Neuronal stem cell (in vitro differentiated cells): ENCODE measurements at regions not wholly inside any gene's neighbourhood (a gene's known extent, or its start where the extent isn't known, plus 50 kb on each side); places are given as distances from the start of the nearest gene placed in this dataset.

ENCODE experiments used
- DNase-seq: peaks from one replicate; pipeline ENCODE4 v3.0.0-alpha.2; 2013; ENCODE audit warnings: low spot score
- H2AFZ ChIP-seq: one replicate; pipeline ENCODE4 v1.6.1; 2013; ENCODE audit warnings: mild to moderate bottlenecking, low read length, inconsistent platforms
- H2AK5ac ChIP-seq: 2 replicates; pipeline ENCODE4 v1.6.1; 2013; ENCODE audit warnings: low read depth, mild to moderate bottlenecking, inconsistent platforms, low read length, moderate library complexity, mixed read lengths
- H2BK120ac ChIP-seq: 2 replicates; pipeline ENCODE4 v1.6.1; 2013; ENCODE audit warnings: low read depth, mild to moderate bottlenecking, inconsistent platforms, low read length, moderate library complexity, mixed read lengths
- H2BK12ac ChIP-seq: one replicate; pipeline ENCODE4 v1.6.1; 2013; ENCODE audit warnings: low read length, inconsistent platforms
- H2BK15ac ChIP-seq: 2 replicates; pipeline ENCODE4 v1.6.1; 2013; ENCODE audit warnings: mild to moderate bottlenecking, low read length, inconsistent platforms, mixed read lengths
- H2BK5ac ChIP-seq: one replicate; pipeline ENCODE4 v1.6.1; 2013; ENCODE audit warnings: inconsistent platforms, mild to moderate bottlenecking, low read length, moderate library complexity
- H3K14ac ChIP-seq: one replicate; pipeline ENCODE4 v1.6.1; 2013; ENCODE audit warnings: low read length, inconsistent platforms
- H3K18ac ChIP-seq: 2 replicates; pipeline ENCODE4 v1.6.1; 2013; ENCODE audit warnings: low read length, inconsistent platforms
- H3K23ac ChIP-seq: 2 replicates; pipeline ENCODE4 v1.6.1; 2013; ENCODE audit warnings: low read depth, mild to moderate bottlenecking, mixed read lengths, low read length, inconsistent platforms; ENCODE audit not compliant: poor library complexity
- H3K27ac ChIP-seq: replicated peaks from 3 replicates; pipeline ENCODE4 v1.5.1; 2013; ENCODE audit warnings: low read length, inconsistent platforms
- H3K27me3 ChIP-seq, 3 experiments: 2 replicates each; pipeline ENCODE4 v1.6.1; 2013; ENCODE audit warnings: low read length in 3 of 3, mild to moderate bottlenecking in 2 of 3, inconsistent platforms in 1 of 3, low read depth in 1 of 3, mixed read lengths in 1 of 3, moderate library complexity in 1 of 3; ENCODE audit not compliant: control insufficient read depth in 3 of 3, insufficient read depth in 3 of 3
- H3K36me3 ChIP-seq, 2 donors: replicated peaks in 1 of 2; 2 replicates each; pipeline ENCODE4 v1.6.1; 2013; ENCODE audit warnings: low read length in 2 of 2; ENCODE audit not compliant: control insufficient read depth in 2 of 2, insufficient read depth in 2 of 2
- H3K4ac ChIP-seq: 2 replicates; pipeline ENCODE4 v1.6.1; 2013; ENCODE audit warnings: inconsistent platforms, mild to moderate bottlenecking, low read length, moderate library complexity
- H3K4me1 ChIP-seq, 2 donors: 1 replicate in 1 of 2; 2 replicates in 1 of 2; pipeline ENCODE4 v1.6.1; 2013; ENCODE audit warnings: low read length in 2 of 2, low read depth in 1 of 2; ENCODE audit not compliant: control insufficient read depth in 2 of 2, insufficient read depth in 1 of 2
- H3K4me2 ChIP-seq: one replicate; pipeline ENCODE4 v1.6.1; 2013; ENCODE audit warnings: mild to moderate bottlenecking, low read length, inconsistent platforms; ENCODE audit not compliant: insufficient read depth, poor library complexity, severe bottlenecking
- H3K4me3 ChIP-seq, 2 donors: 2 replicates each; pipeline ENCODE4 v1.5.1; 2013; ENCODE audit warnings: low read length in 2 of 2, mild to moderate bottlenecking in 2 of 2, inconsistent platforms in 1 of 2, moderate library complexity in 1 of 2
- H3K79me1 ChIP-seq: one replicate; pipeline ENCODE4 v1.6.1; 2013; ENCODE audit warnings: low read depth, mild to moderate bottlenecking, inconsistent platforms, low read length, moderate library complexity
- H3K9ac ChIP-seq: one replicate; pipeline ENCODE4 v1.6.1; 2013; ENCODE audit warnings: mild to moderate bottlenecking, low read depth, low read length, inconsistent platforms; ENCODE audit not compliant: poor library complexity
- H3K9me3 ChIP-seq, 2 donors: replicated peaks in 1 of 2; 2 replicates each; pipeline versions ENCODE3 to v1.6.1; 2013; ENCODE audit warnings: low read length in 2 of 2, mild to moderate bottlenecking in 2 of 2, inconsistent platforms in 1 of 2, low read depth in 1 of 2, mixed read lengths in 1 of 2, moderate library complexity in 1 of 2; ENCODE audit not compliant: control insufficient read depth in 2 of 2, insufficient read depth in 1 of 2
- H4K8ac ChIP-seq: one replicate; pipeline ENCODE4 v1.6.1; 2013; ENCODE audit warnings: low read depth, mild to moderate bottlenecking, inconsistent platforms, low read length, moderate library complexity
- H4K91ac ChIP-seq: one replicate; pipeline ENCODE4 v1.6.1; 2013; ENCODE audit warnings: low read length, low read depth, mild to moderate bottlenecking, inconsistent platforms; ENCODE audit not compliant: poor library complexity
- WGBS, 2 donors: extraction: QIAGEN DNeasy Blood & Tissue Kit; methylation state at CpG; one replicate each; pipeline ENCODE4 v1.1.7; 2013; ENCODE audit warnings: missing lambda C conversion rate in 2 of 2, mixed read lengths in 1 of 2; ENCODE audit not compliant: insufficient read length in 2 of 2, insufficient replicate concordance in 1 of 2; ENCODE audit errors: extremely low coverage in 2 of 2; 5-methylcytosine and 5-hydroxymethylcytosine counted together

GRCh38 chr14:65881642-65882041 is 469.1 kb downstream of the FUT8 start:
- H2BK120ac ChIP-seq: no peak overlapping the region
- no peak overlapping the region for H4K8ac ChIP-seq
- no peaks in the 10 kb centered on the region for H3K79me1 ChIP-seq
- H3K4me3 ChIP-seq: no peak overlapping the region
- H3K4me1 ChIP-seq: no peaks in the 10 kb centered on the region
- H4K91ac ChIP-seq: no peak overlapping the region
- no peak overlapping the region for H2BK5ac ChIP-seq
- no peak overlapping the region for H2AFZ ChIP-seq
- H3K36me3 ChIP-seq: no peaks in the 10 kb centered on the region
- H3K4ac ChIP-seq: no peak overlapping the region
- no peaks in the 10 kb centered on the region for H3K27me3 ChIP-seq
- no peak overlapping the region for H2BK15ac ChIP-seq
- H3K23ac ChIP-seq: no peak overlapping the region
- DNase-seq: no peak
- H3K4me2 ChIP-seq: no peak overlapping the region
- H2AK5ac ChIP-seq: no peak overlapping the region
- no peak overlapping the region for H2BK12ac ChIP-seq
- H3K14ac ChIP-seq: no peak overlapping the region
- no peaks in the 10 kb centered on the region for H3K9me3 ChIP-seq
- no peak overlapping the region for H3K27ac ChIP-seq
- no peak overlapping the region for H3K9ac ChIP-seq
- H3K18ac ChIP-seq: no peak overlapping the region

- no peak overlapping the region for H3K14ac ChIP-seq
- no peaks in the 10 kb centered on the region for H3K79me1 ChIP-seq
- no peaks in the 10 kb centered on the region for H3K36me3 ChIP-seq
- H4K8ac ChIP-seq: no peak overlapping the region
- H3K4me2 ChIP-seq: no peak overlapping the region
- no peak overlapping the region for H3K9ac ChIP-seq
- no peak overlapping the region for H3K4ac ChIP-seq
- no peak overlapping the region for H2AFZ ChIP-seq
- H3K4me1 ChIP-seq: no peaks in the 10 kb centered on the region
- no peak overlapping the region for H2BK12ac ChIP-seq
- H2AK5ac ChIP-seq: no peak overlapping the region
- WGBS, 2 donors: no CpG with 5 or more reads among the region's 3 CpGs
- H3K9me3 ChIP-seq: no peaks in the 10 kb centered on the region
- DNase-seq: no peak
- no peak overlapping the region for H2BK15ac ChIP-seq
- H3K18ac ChIP-seq: peak overlapping the region; percentile 13
- no peak overlapping the region for H3K4me3 ChIP-seq
- H3K27ac ChIP-seq: no peak overlapping the region
- no peak overlapping the region for H4K91ac ChIP-seq
- no peaks in the 10 kb centered on the region for H3K27me3 ChIP-seq
- H3K23ac ChIP-seq: no peak overlapping the region
- no peak overlapping the region for H2BK5ac ChIP-seq
- H2BK120ac ChIP-seq: no peak overlapping the region
These were observed 476.1 kb downstream of the FUT8 start for GRCh38 chr14:65888677-65889076.

- H3K27ac ChIP-seq: no peak overlapping the region
- H3K4me2 ChIP-seq: no peak overlapping the region
- H2AK5ac ChIP-seq: no peak overlapping the region
- WGBS, 2 donors: no CpG with 5 or more reads among the region's 7 CpGs
- H3K27me3 ChIP-seq: no peaks in the 10 kb centered on the region
- no peaks in the 10 kb centered on the region for H3K36me3 ChIP-seq
- H4K91ac ChIP-seq: no peak overlapping the region
- no peaks in the 10 kb centered on the region for H3K9me3 ChIP-seq
- no peak for DNase-seq
- no peak overlapping the region for H2BK12ac ChIP-seq
- no peak overlapping the region for H2BK15ac ChIP-seq
- H3K4me1 ChIP-seq: no peaks in the 10 kb centered on the region
- H3K79me1 ChIP-seq: no peaks in the 10 kb centered on the region
- no peak overlapping the region for H3K4me3 ChIP-seq
- no peak overlapping the region for H3K9ac ChIP-seq
- peak overlapping the region; percentile 93 for H3K4ac ChIP-seq
- H2BK5ac ChIP-seq: no peak overlapping the region
- H3K23ac ChIP-seq: no peak overlapping the region
- H4K8ac ChIP-seq: no peak overlapping the region
- H3K14ac ChIP-seq: no peak overlapping the region
- no peak overlapping the region for H2BK120ac ChIP-seq
- H2AFZ ChIP-seq: no peak overlapping the region
- H3K18ac ChIP-seq: peak overlapping the region; percentile 15
These were observed 479.8 kb downstream of the FUT8 start for GRCh38 chr14:65892315-65892714.

GRCh38 chr14:65900164-65900563 is 487.6 kb downstream of the FUT8 start:
- Histone ChIP-seq H3K9ac (no peak overlapping the region), H3K79me1 (no peaks in the 10 kb centered on the region), H3K36me3 (no peaks in the 10 kb centered on the region), H2BK15ac (no peak overlapping the region), H4K8ac (no peak overlapping the region), H2AK5ac (no peak overlapping the region), H3K4ac (no peak overlapping the region), H3K4me1 (no peaks in the 10 kb centered on the region), H2BK5ac (no peak overlapping the region), H2BK12ac (no peak overlapping the region), H2BK120ac (no peak overlapping the region), H3K27me3 (peaks cover 0 to 1% (median 0%) of the 10 kb centered on the region in 3 experiments), H3K27ac (no peak overlapping the region), H3K9me3 (peaks cover 0 to 5% of the 10 kb centered on the region in 2 donors), H3K4me2 (no peak overlapping the region), H2AFZ (no peak overlapping the region), H3K18ac (no peak overlapping the region), H3K14ac (no peak overlapping the region), H3K4me3 (no peak overlapping the region), H3K23ac (no peak overlapping the region), H4K91ac (no peak overlapping the region)
- DNase-seq: no peak
- no CpG with 5 or more reads among the region's 2 CpGs for WGBS, 2 donors
